Hypothalamus (tissue), 51 donors: ENCODE measurements at regions not wholly inside any gene's neighbourhood (a gene's known extent, or its start where the extent isn't known, plus 50 kb on each side); places are given as distances from the start of the nearest gene placed in this dataset.
"Not testable (repeated sequence)": the region's sequence is repeated elsewhere in the genome, so short reads cannot be mapped to it uniquely, and the experiment has no call there.

ENCODE experiments used
- DNase-seq, 51 donors: peaks; one replicate each; lab custom pipeline; 2025; lab: John Stamatoyannopoulos, UW

DNA sequence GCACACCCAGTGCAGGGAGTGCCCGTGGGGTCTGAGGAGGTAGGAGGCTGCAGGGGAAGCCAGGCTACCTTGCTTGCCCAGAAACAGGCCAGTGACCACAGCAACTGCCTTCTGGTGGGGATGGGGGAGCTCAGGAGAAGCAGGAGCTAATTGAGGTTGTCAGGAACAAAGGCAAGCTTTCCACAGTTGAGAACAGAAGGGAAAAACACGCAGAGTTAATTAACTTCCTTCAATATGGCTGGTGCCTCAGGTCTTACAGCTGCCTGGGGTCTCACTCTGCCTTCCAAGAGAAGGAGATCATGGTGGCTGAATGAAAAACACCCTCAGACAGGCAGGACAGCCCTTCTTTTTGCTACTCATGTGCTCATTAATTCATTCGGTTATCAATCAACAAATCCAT, 127.9 kb upstream of the SYT13 start:
- DNase-seq: no peak

DNA sequence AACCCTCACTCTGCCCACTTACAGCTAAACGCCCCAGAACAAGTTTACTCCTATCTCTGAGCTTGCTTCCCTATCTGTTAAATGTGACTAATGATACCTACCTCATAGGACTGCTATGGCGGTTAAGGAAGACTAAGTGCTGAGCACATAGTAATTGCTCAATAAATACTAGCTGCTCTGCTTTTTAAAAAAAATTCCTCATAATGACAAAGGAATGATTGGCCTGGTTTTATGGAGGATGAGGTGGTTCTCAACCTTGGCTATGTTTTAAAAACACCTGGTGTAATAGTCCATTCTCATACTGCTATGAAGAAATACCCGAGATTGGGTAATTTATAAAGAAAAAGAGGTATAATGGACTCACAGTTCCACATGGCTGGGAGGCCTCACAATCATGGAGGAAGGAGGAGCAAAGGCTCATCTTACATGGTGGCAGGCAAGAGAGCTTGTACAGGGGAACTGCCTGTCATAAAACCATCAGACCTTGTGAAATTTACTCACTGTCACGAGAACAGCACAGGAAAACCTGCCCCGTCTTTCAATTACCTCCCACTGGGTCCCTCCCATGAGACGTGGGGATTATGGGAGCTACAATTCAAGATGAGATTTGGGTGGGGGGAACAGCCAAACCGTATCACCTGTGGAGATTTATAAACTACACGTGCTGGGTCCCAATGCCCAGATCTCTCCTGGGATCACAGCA, 127.2 kb upstream of the SYT13 start:
- DNase-seq: no peak

DNA sequence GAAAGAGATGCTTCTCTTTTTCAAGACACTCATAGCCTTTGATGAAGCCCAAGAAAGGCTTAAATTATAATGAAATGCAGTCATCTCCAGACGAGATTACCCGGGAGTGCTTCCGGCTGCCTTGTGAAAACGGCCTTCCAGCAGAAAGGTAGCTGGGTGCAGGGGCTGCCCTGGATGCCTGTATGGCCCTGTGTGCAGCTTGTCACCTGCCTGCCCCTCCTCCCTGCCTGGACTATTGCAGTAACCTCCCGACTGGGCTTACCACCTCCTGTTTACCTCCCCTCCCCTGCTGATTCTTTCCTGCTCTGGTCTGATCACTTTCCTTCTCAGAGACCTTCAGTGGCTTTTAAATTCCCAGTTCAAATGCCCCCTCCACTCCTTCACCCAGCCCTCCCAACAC, 126.4 kb upstream of the SYT13 start:
- peak in 1 of 51 donors; percentile 36 for DNase-seq

GRCh38 chr11:45412051-45412471, 125.9 kb upstream of the SYT13 start:
- DNase-seq: peak in 1 of 51 donors; percentile 36

GRCh38 chr11:45411228-45411946, 125.2 kb upstream of the SYT13 start:
- peak in 4 of 51 donors; percentile 8 to 34 (median 32) for DNase-seq

DNA sequence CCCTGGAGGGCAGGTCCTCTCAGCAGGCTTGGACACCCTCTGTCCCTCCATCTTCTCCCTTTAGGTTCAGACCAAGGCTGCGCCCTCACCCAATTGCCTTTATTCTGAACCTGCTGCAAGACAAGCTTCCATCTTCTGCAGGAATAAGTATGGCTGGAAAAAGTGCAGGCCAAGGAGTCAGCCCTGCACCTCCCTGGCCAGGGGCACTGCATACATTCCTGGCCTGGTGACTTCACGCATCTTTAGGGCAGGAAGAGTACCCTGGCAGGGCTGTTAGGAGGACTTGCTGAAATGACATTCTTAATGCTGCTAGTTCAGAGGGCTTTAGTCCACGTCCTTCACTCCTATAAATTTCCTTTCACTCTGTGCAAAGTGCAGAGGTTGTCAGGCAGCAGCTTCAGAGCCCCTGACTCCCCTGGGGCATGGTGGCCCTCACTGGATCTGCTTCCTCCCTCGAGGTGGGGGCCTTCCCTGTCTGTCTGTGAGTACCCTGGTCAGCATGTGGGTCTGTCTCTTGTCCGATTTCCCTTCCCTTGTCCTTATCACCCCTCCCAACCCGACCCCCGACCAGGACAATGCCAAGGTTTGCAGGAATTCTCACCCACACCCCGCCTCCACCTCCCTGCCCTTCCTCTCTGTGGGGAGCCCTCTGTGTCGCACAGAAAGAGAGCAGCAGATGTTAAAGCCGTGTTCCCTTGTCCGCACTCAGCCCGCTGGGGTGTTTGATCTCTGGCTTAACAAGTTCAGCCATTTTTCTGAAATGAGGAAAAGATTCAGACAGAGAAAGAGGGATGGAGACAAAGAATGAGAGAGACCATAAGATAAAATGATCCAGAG, 124.5 kb upstream of the SYT13 start:
- DNase-seq: no peak

- no peak for DNase-seq
Measured at GRCh38 chr11:45409587-45409986, 123.4 kb upstream of the SYT13 start.

GRCh38 chr11:45407226-45407625, 121.1 kb upstream of the SYT13 start:
- no peak for DNase-seq

DNA sequence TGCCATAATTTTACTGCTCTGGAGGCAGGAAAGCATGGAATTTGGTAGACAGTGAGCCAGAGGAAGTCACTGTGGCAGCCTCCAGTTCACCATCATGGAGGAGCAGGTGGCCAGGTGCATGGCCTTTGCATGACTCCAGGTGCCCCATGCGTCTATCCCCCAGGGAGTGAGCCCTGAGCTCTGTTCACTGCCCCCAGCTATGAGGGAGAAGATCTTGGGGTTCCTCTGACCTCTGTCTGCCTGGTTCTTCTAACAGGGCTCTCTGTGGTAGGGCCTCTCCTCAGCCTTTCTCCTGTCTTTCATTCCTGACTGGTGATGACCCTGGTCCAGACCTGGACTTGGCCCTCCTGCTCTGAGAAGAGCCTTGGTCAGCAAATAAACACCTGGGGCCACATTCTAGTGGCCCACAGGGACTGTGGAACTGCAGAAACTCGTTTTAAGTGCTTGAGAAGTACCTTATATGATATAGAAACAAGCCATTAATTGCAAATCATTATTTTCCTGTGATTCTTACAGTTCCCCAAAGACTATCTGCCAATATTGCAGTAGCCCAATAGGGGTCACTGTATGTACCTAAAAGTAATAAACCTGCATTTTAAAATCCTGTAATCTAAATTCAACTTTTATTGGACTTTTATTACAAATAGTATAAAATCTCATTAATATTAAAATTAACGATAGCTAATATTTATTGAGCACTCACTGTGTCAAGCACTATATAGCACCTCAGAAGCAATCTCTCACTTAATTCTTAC, 120.0 kb upstream of the SYT13 start:
- no peak for DNase-seq

- not testable (repeated sequence) for DNase-seq
Measured at GRCh38 chr11:45403521-45403920, 117.4 kb upstream of the SYT13 start.

DNA sequence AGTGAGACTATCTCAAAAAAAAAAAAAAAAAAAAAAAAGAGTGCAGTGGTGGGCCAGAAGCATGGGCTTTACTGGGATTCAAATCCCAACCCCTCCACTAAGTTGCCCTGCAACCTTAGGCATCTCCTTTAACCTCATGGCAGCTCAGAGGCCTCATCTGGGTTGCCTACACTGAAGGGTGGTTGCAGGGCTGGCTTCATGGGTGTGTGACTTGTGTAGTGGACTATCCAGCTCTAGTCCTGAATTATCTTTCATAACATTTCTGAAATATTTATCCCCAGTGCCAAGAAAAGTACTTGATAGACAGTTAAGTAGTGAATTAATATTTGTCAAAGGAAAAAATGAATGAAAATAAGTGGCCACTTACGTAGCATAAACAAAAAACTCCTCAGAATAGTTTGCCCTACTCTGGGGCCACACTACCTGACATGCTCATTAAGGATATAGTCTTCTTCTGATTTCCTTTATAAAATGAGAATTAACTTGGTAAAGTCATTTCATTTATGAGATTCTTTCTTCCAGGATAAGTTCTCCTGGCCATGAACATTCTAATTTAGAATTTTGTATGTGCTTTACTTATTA, 116.0 kb upstream of the SYT13 start:
- no peak for DNase-seq

DNA sequence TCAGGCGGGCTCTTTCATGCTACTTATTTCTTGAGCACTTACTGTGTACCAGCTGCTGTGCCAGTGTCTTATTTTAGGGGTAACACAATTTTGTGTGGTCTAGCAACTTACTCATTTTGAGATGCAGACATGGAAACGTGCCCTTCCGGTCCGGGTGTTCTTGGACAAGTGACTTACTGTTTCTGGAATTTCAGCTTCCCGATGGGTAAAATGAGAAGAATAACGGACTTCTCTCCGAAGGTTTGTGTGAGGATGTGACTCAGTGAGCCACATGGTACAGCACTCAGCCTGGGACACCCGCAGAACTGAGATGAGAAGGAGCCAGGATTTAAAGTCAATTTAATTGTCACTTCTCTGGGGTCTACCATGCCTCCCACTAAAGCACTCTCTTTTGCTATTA, 114.5 kb upstream of the SYT13 start:
- peak in 1 of 51 donors; percentile 45 for DNase-seq

DNA sequence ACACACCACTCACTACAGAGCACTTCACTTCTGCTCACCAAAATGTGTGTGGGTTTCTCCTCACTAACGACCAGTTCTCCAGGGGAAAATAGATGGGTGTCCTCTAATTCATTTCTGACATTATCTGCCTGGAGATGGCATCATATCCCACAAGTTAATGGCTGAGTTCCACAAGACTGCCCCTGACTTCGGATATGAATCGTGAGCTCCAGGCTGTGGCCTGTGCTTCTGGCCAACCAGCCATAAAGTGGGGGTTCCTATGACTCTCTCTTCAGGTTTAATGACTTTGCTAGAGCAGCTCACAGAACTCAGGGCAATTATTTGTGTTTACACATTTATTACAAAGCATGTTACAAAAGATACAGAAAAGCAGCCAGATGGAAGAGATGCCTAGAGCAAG, 113.0 kb upstream of the SYT13 start:
- no peak for DNase-seq

DNA sequence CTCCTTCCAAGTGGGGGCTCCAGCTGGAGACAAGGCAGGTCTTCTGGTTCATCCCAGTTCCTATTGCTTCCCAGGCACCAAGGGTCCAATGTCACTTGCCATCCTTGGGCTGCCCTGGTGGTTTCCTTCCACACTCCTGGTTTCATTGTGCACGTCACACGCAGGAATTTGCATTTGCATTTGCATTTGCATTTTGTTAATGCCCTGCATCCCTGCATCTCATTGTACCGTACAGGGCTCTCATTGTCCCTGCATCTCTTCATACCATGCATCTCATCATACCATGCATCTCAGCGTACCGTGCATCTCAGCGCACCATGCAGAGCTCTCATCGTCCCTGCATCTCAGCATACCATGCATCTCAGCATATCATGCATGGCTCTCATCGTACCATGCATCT, 112.2 kb upstream of the SYT13 start:
- no peak for DNase-seq

DNA sequence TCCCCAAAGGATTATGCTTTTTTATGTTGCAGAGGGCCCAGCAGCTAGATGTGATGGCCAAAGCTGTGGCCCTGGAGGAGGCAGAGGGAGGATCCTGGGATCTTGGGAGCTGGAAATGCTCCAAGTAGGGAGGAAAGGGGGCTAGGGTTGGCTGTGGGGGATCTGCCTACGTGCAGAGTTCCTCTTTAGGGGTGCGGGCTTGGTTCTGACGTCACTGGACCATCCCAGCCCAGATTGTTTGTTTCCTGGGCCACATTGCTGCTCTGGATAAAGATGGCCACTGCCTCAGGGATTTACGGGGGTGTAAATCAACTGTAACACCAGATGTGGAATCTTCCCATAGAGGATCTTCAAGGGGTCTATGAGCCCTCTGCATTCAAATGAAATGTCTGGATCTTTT, 110.3 kb upstream of the SYT13 start:
- no peak for DNase-seq

DNA sequence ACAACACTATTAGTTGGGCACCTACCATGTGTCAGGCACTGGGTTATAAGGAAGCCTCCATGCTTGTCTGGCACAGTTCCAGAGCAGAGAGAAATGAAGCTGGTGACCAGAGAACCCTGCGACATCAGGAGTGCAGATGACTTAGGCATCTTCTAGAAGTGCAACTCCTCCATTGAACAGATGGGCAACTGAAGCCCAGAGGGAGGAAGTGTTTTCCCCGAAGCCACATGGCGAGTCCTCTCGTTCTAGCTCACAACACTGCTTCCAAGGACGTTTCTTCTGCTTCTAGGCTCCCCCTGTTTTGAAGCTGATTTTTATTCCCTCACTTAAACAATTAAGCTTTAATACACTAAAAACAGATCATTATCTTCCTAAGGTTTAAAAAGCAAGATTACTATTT, 109.8 kb upstream of the SYT13 start:
- no peak for DNase-seq

GRCh38 chr11:45395421-45395820, 109.3 kb upstream of the SYT13 start:
- DNase-seq: no peak

DNA sequence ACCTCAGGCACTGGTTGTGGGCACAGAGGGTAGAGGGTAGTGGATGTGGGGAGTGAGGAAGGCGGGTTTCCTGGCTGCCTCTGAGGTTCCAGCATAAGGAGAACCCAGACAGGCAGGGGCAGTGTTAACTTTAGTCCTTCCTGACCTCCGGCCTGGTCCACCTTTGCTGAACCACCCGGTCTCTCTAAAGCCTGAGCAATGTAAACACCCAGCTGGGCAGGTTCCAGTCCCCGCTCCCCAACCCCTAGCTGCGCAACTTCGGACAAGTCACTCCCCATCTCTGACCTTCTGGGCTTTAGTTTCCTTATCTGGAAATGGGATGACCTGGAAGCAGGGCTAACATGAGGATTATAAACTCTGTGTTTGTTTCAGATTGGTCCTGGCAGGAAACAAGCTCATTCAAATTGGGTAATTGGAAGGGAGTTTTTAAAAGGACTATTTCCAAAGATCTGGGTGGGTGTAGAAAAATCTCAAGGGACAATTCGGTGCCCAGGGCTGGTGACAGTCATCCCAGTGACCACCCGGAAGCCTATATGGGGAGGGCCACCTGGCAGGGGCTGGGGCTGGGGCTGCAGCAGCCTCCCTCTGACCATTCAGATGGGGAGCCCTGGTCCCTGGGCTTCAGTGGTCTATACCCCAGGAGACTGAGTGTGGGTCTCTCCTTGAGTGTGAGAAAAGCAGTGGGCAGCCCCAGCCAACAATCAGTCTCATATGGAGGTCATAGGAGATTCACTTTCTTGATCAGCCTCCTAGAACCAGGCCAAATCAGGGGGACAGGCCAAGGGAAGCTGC, 108.3 kb upstream of the SYT13 start:
- no peak for DNase-seq

GRCh38 chr11:45393826-45394225, 107.7 kb upstream of the SYT13 start:
- no peak for DNase-seq

DNA sequence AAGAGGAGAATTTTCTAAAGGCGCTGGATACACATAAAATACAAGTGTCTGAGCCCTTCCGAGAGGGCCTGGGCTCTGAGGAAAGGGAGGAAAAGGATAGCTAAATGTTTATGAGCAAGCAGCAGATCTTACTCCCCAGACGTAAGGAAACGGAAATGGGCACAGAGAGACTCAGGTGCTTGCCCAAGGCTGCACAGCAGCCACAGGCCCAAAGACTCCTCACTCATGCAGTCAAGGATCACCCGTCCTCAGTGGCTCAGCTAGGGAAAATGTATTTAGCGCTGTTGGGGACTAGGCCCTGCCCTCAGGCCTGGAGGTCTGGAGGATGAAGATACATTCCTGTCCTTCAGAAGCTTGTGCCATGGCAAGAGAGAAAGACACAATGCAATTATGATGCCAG, 107.2 kb upstream of the SYT13 start:
- DNase-seq: no peak
